CD4-positive, alpha-beta T cell treated with Interleukin-12 subunit alpha and Interleukin-12 subunit beta, for 1 hour (primary cell): ENCODE measurements at regions not wholly inside any gene's neighbourhood (a gene's known extent, or its start where the extent isn't known, plus 50 kb on each side); places are given as distances from the start of the nearest gene placed in this dataset.
A peak's percentile ranks its signal among the peaks of the same experiment; 100 is the strongest.
"Not testable (repeated sequence)": the region's sequence is repeated elsewhere in the genome, so short reads cannot be mapped to it uniquely, and the experiment has no call there.

ENCODE experiments used
- DNase-seq: peaks from one replicate; pipeline ENCODE4 v3.0.0-alpha.2; 2020

DNA sequence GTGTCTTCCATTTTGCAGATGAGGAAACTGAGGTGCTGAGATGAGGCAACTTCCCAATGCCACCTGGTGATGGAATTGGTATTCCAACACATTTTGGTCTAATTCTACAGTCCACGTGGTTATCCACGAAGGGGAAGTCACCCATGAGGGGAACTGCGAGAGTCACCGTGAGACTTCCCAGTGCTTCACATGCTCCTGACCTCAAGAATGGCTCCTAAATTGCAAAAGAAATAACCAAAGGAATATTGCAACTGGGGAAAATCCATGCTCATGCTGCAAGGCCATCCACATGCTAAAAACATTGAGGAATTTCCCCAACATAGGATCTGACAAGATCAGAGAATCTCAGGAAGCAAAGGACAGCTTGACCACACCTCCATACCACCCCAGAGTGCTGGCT, 153.9 kb downstream of the HS3ST3B1 start:
- no peak for DNase-seq

DNA sequence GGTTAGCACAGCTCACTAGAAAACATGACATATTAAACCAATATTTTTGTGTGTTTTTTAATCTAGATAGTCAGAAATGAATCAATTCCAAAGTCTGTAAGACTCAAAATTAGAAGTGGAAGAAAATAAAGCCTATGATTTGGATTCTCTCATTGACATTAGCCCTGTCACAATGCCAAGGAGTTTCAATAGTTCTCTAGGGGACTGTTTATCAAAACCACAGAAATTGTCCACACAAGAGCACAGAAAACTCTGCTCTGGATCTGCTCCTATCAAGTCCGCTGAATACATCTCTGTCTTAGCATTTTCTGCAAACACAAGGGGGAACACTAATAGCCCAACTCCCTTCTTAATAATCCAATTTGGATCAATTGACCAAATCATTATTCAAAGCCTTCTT, 152.0 kb downstream of the HS3ST3B1 start:
- DNase-seq = no peak

DNA sequence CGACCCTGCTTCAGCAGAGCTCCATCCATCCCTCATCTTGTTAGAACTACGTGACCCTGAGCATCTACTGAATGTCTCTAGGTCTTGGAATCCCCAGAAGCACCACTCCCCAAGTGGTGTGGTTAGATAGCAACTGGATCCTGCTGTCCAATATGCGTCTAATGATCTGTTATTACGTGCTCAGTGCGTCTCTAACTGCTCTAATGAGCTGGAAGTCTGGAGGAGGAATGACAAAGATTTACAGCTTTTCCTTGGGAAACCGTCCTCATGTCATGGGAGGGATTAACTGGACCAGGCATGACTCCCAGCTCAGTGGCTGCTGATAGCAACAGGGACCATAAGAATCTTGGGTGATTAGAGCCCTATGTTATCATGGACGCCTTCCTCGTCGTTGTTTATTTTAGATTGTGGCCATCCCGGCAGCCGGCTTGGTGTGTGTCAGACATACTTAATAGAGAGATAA, 150.9 kb downstream of the HS3ST3B1 start:
- no peak for DNase-seq

DNA sequence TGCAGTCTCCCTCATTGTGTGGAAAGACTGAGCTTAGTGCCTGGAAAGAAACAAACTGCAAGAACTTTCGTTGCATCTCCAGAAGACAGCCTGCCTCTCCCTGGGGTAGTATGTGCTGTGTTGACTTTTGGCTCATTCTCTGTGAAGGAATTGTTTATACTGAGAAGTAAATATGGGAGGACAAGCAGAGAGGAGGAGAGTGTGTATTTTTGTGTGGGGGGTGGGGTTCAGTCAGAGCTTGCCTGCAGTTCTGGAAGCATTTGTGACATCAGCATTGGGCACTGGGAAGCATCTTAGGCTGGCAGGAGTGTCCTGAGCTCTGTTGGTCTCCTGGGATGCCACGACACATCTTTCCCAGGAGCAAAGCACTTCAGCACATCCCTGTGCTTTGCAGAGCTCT, 147.9 kb downstream of the HS3ST3B1 start:
- DNase-seq = no peak

DNA sequence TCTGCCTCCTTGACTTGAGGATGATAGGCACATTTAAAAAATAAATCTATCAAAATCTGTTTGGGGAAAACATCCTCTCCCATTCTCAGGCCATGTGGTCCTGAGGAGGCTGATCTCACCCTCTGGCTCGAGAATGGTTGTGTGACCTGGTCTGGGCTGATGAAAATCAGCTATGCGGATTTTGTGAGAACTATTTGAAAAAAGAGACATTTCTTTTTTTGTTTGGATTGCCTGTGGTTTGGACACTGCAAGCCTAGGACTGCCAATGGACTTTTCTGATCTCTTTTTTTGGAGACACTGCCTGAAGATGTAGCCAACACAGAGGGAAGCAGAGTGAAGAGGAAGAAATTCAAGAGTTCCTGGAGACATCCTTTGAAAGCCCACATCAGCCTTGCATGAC, 145.9 kb downstream of the HS3ST3B1 start:
- no peak for DNase-seq

DNA sequence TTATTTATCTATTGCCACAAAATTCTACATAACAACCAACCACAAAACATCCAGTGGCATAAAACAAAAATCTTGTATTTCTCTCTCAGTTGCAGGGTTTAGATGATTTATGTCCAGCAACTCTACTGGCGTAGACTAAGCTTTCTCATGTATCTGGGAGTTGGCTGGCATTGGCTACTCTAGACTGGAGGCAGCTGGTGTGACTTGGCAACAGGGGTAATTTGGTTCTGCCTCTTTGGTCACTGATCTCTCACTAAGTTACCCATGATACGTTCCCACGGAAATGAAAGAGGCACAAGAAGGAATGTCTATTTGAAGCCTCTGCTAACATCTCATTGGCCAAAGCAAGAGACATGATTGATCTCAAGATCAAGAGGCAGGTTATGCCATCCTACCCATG, 144.0 kb downstream of the HS3ST3B1 start:
- DNase-seq = no peak

DNA sequence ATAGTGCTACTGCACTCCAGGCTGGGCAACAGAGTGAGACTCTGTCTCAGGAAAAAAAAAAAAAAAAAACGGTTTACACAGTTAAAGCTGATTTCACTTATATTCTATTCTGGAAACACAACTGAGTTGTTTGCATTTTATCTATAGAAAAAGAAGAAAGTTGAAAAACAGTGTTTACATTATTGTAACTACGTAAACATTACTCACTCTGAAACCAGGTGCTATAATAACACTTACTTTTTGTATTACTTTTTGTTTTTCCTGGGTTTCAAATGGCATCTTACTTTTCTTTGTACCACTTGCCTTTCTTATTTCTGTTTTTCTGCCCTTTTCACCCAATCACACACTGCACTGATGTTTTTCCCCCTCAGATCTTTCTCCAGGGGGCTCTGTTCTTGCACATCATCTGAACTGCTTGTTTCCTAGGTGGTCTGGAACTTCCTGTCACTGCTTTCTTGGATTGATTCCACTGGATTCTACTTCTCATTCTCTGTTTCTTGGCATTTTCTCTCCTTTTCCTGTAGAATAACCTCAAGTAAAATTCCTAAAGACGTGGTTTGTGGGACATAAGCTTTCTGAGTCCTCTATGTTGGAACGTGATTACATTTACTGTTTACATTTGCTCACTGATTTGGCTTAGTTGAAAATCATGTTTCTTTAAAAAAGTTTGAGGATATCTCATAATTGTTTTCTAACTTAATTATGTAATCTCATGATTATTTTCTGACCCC, 142.1 kb downstream of the HS3ST3B1 start:
- DNase-seq = no peak

DNA sequence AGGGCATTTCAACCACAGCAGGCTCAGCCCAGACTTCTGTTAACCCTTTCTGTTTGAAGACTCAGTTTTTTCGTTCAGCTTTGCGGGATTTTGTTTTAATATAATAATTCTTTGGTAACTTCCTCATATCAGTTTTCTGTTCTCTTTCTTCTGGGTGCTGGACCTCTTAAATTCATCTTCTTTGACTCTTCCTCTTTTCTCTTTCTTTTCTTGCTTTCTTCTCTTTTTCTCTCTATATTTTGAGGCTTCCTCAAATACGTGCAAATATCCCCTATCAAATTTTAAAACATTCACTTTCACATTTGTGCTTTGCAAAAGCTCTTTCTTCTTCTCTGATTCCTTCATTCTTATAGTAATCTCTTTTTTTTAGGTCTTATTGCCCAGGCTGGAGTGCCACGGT, 136.3 kb downstream of the HS3ST3B1 start:
- no peak for DNase-seq

DNA sequence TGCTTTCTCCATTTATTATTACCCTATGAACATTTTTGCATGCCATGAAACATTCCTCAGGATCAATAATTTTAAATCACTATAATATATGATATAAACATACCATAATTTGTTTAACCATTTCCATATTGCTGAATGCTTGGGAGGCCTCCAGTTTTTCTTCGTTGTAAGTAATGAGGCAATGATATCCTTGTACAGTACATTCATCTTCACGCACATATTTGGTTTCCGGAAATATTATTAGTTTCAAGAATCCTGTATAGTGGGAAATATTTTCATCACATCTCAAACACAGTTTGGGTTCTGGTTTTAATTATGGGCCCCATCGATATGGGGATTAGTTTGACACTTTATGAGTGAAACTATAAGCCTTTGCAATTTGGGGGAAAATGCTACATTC, 135.4 kb downstream of the HS3ST3B1 start:
- DNase-seq = no peak

DNA sequence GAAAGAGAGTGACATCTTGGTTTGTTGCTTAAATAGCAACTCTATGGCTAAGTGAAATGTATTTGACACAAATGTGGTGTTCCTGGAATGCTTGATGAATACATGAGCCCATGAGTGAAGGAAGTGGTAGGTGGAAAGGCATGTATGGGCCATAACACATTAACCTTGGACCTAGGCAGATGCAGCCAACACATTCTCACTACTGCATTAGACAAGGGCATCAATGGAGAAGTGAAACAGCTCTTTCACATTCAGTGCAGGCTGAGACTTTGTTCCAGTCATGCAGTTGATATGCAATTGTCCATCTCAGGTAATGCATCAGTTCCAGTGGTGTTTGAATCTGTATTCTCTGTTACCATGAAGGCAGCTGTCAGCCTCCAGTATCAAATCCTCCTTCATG, 133.6 kb downstream of the HS3ST3B1 start:
- no peak for DNase-seq

DNA sequence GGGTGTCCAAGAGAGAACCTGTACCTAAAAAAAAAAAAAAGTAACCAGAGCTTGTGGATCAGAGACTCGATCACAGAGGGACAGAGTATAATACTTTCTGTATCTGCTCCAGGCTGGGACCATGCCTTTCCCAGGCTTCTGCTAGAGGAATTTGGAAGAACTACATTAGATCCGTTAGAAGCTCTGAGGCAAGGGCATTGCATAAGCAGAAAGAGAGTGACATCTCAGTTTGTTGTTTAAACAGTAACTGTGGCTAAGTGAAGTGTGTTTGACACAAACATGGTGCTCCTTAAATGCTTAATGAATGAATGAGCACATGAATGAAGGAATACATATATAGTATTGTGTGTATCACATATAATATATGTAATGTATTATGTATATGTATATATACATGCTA, 131.2 kb downstream of the HS3ST3B1 start:
- no peak for DNase-seq

DNA sequence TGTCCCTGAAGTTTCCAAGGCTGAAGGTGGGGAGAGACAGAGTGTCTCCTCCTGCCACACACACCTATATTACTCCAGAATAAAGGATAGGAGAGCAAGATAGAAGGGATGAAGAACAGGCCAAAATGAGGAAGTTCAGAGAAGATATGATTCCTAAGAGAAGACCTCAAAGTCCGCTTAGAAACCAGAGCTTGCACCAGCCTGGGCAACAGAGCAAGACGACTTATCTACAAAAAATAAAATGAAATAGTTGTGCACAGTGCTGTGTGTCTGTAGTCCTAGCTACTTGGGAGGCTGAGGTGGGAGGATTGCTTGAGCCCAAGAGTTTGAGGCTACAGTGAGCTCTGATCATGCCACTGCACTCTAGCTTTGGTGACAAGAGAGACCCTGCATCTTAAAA, 128.2 kb downstream of the HS3ST3B1 start:
- no peak for DNase-seq

DNA sequence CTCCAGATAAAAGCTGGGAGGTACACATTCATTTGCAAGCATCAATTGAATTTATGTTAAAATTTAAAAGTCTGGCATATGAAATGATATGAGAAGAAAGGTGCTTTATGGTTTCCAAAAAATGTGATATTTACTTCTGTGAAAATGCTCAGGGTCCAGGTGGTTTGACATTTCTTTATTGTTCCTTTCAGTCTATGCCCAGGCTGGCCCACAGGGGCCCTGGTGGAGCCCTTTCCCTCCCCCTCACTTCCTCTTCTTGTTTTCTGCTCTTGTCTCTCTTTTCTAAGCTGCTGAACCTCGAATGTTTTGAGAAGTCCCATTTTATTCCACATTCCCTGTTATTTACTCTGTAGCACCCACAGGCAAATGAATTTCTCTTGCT, 127.8 kb downstream of the HS3ST3B1 start:
- DNase-seq = peak; percentile 38

DNA sequence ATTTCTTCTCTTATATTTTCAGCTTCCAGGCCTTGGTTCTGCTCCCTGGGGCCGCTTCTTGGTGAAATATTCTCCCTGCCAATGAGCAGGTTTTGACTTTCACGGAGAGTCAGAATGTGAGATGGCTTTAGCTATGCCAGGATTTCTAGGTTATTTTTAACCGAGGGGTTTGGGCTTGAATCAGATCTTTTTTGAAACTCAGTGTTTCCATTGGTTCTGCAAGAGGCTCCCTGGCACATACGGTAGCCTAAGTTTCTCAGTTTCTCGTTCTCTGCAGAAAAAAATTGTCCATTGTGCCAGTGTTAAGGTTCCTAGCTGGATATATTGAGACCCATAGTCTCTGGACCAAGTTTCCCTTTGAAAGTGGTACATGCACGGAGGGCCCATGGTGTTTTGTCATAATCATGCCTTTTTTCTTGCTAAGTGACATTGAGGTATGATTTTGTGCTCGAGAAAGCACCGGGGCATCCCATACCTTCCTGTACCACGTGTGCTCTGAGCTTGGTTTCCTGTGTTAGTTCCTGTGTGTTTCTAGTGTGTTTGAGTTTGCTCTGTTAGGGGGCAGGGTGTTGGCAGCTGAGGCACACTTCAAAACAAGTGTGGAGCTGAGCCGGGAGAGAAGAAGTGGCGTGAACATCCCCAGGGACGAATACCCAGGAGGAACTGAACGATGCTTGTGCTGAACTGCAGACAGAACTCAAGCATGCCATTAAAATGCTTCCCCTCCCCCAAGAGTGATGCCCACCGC, 127.2 kb downstream of the HS3ST3B1 start:
- peak; percentile 73 for DNase-seq

DNA sequence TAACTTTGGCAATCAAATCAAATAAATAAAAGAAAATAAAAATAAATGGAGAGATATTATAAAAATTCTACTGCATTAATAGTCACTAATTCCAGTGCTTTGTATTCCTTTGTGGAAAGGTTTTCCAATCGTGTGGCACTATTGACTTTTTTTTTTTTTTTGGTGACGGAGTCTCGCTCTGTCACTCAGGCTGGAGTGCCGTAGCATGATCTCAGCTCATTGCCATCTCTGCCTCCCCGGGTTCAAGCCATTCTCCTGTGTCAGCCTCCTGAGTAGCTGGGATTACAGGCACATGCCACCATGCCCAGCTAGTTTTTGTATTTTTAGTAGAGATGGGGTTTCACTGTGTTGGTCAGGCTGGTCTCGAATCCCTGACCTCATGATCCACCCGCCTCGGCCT, 122.3 kb downstream of the HS3ST3B1 start:
- DNase-seq = not testable (repeated sequence)

DNA sequence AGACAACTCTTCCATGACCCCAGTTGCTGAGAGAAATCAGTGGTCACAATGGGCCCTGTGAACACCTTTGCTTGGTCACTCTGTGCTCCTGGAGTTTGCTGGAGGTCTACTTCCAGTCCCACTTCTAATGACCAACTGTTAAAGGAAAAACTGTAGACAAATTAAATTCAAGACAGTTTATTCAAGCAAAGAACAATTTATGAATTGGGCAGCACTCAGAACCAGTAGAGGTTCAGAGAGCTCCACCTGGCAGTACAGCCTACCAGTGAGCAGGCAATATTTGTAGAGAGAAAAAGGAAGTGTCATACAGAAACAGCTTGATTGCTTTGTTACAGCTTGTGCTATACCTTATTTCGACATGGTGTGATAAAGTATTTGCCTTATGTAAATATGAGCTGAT, 116.5 kb downstream of the HS3ST3B1 start:
- DNase-seq = no peak

DNA sequence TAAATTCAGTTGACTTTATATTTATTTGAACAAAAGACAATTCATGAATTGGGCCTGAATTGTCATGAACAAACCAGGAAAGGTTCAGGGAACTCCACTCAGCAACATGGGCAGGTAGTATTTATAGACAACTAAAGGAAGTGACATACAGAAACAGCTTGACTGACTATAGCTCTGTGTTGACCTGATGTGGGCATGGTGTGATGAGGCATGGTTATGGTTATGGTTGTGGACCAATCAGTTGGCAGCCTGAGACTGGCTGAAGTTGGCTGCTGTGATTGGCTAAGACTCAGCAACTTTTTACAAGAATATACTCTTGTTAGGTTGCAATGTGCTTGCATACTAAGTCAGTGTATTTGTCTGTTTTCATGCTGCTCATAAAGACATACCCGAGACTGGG, 108.4 kb downstream of the HS3ST3B1 start:
- DNase-seq = no peak

DNA sequence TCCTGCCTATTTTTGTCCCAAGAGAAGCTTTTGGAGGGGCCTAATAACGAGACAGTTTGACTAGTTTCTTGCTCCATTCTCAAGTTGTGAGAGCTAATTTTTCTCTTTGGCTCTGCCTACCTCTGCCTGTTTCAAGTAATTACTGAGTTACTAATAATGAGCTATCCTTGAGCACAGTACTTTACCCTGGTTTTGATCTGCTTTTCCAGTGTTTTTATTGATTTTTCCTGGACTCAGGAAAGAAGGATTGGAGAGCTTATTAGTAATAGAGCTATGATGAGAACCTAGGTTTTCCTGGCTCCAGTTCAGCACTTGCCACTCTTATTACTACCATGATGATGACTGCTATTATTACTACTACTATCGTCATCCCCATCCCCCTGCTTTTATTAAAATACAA, 106.7 kb downstream of the HS3ST3B1 start:
- no peak for DNase-seq

DNA sequence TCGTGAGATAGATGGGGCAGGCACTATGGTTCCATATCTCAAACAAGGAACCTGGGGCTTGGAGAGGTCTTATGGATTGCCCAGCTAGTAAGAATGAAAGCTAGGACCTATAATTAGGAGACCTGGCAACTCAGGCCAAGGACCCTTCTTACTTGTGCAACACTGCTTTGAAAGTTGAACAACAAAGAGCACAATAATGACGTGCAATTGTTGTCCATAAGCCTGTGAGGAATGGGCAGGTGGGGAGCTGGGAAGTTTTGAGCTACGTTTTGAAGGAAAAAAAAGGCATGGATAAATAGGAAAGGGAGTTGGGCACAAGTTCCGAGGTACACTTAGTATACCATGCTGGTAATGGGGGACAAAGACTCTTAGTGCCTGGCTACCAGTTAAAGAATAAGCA, 104.3 kb downstream of the HS3ST3B1 start:
- DNase-seq = no peak
